ENCODE measurements at regions not wholly inside any gene's neighbourhood (a gene's known extent, or its start where the extent isn't known, plus 50 kb on each side); places are given as distances from the start of the nearest gene placed in this dataset.

- Histone ChIP-seq H3K4me3 (ENCODE audit: low read length) (no peak overlapping the region), H3K9me3 (ENCODE audit: control insufficient read depth, insufficient read depth, low read length) (no peaks in the 10 kb centered on the region), H3K4me1 (ENCODE audit: control insufficient read depth, insufficient read depth, low read length) (peaks cover 11% of the 10 kb centered on the region), H3K36me3 (ENCODE audit: control insufficient read depth, insufficient read depth, low read length) (no peaks in the 10 kb centered on the region), H3K27ac (ENCODE audit: low read length) (no peak overlapping the region), H3K27me3 (ENCODE audit: control insufficient read depth, insufficient read depth, low read length) (no peaks in the 10 kb centered on the region)
- Mint-ChIP-seq H3K9me3 (no peaks in the 10 kb centered on the region), H3K4me1 (no peaks in the 10 kb centered on the region), H3K27me3 (ENCODE audit: low read depth in 2 of 2) (peaks cover 2 to 14% of the 10 kb centered on the region in 2 donors), H3K36me3 (no peaks in the 10 kb centered on the region), H3K4me3 (no peak overlapping the region), H3K27ac (no peak overlapping the region)
- 58% methylated on average over 1 of the region's 2 CpGs for WGBS (ENCODE audit: insufficient coverage)
- no peak for ATAC-seq
- intact Hi-C loops (cut with micrococcal nuclease) = no loop called here
- no peak for TF ChIP-seq CTCF (IDR thresholded peaks at IDR 0.05)
- DNase-seq = no peak
Observed at GRCh38 chr1:56429288-56429687, 150.1 kb downstream of the PLPP3 start.

GRCh38 chr1:56426587-56427381 is 152.6 kb downstream of the PLPP3 start:
- Mint-ChIP-seq H3K9me3 (no peaks in the 10 kb centered on the region), H3K4me1 (no peaks in the 10 kb centered on the region), H3K27me3 (ENCODE audit: low read depth in 2 of 2) (peaks cover 2 to 7% of the 10 kb centered on the region in 2 donors), H3K36me3 (no peaks in the 10 kb centered on the region), H3K27ac (no peak overlapping the region), H3K4me3 (no peak overlapping the region)
- Histone ChIP-seq H3K4me3 (ENCODE audit: low read length) (no peak overlapping the region), H3K36me3 (ENCODE audit: control insufficient read depth, insufficient read depth, low read length) (no peaks in the 10 kb centered on the region), H3K4me1 (ENCODE audit: control insufficient read depth, insufficient read depth, low read length) (peaks cover 4% of the 10 kb centered on the region), H3K9me3 (ENCODE audit: control insufficient read depth, insufficient read depth, low read length) (no peaks in the 10 kb centered on the region), H3K27me3 (ENCODE audit: control insufficient read depth, insufficient read depth, low read length) (no peaks in the 10 kb centered on the region), H3K27ac (ENCODE audit: low read length) (no peak overlapping the region)
- intact Hi-C loops (cut with micrococcal nuclease) = no loop called here
- DNase-seq = no peak
- ATAC-seq = no peak
- WGBS (ENCODE audit: insufficient coverage) = 57% methylated on average over 1 of the region's 1 CpG
- no peak for TF ChIP-seq CTCF (IDR thresholded peaks at IDR 0.05)

DNA sequence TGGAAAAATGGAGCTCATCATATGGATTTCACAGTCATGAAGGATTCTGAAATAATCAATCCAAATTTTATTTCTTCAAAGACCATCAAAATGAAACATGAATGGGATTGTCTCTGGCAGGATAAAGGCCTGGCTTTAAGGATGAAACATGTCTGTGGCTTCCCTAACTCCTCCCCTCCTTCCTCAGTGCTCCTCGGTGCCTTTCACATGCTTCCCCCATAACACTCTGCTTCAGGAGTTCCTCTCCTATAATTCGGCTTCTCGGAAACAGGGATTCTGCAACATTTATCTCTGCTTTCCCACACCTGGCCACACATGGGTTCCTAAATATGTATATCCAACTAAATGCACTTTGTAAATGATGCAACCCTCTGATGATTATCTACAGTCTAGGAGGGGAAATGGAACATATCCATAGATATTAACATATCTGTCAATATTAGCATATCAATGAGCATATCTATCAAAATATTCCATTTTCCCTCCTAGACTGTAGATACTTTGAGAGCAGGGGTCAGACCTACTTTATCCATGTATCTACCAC is 153.8 kb downstream of the PLPP3 start:
- no peak for DNase-seq
- Histone ChIP-seq H3K36me3 (ENCODE audit: control insufficient read depth, insufficient read depth, low read length) (no peaks in the 10 kb centered on the region), H3K4me1 (ENCODE audit: control insufficient read depth, insufficient read depth, low read length) (peaks cover 4% of the 10 kb centered on the region), H3K4me3 (ENCODE audit: low read length) (no peak overlapping the region), H3K9me3 (ENCODE audit: control insufficient read depth, insufficient read depth, low read length) (no peaks in the 10 kb centered on the region), H3K27ac (ENCODE audit: low read length) (no peak overlapping the region), H3K27me3 (ENCODE audit: control insufficient read depth, insufficient read depth, low read length) (no peaks in the 10 kb centered on the region)
- no peak for TF ChIP-seq CTCF (IDR thresholded peaks at IDR 0.05)
- H3K36me3 Mint-ChIP-seq = no peaks in the 10 kb centered on the region
- no peak overlapping the region for H3K4me3 Mint-ChIP-seq
- ATAC-seq = no peak
- intact Hi-C loops (cut with micrococcal nuclease) = no loop called here
- 80% methylated on average over 3 of the region's 3 CpGs for WGBS (ENCODE audit: insufficient coverage)
- H3K4me1 Mint-ChIP-seq = no peaks in the 10 kb centered on the region
- H3K9me3 Mint-ChIP-seq = no peaks in the 10 kb centered on the region
- H3K27me3 Mint-ChIP-seq (ENCODE audit: low read depth in 2 of 2) = peaks cover 2 to 6% of the 10 kb centered on the region in 2 donors
- H3K27ac Mint-ChIP-seq = no peak overlapping the region
